NB4 (cell line): ENCODE measurements at regions not wholly inside any gene's neighbourhood (a gene's known extent, or its start where the extent isn't known, plus 50 kb on each side); places are given as distances from the start of the nearest gene placed in this dataset.

Experiments used
- POLR2A ChIP-seq: IDR thresholded peaks from 2 replicates; pipeline ENCODE4 v1.6.1; 2011; ENCODE audit warnings: mild to moderate bottlenecking; ENCODE audit not compliant: insufficient read length; ENCODE audit errors: extremely low read depth
- TF ChIP-seq, protein P1 (sequence below): IDR thresholded peaks from one replicate; pipeline ENCODE4 v1.5.1; 2012; ENCODE audit warnings: low read depth, low read length

DNA sequence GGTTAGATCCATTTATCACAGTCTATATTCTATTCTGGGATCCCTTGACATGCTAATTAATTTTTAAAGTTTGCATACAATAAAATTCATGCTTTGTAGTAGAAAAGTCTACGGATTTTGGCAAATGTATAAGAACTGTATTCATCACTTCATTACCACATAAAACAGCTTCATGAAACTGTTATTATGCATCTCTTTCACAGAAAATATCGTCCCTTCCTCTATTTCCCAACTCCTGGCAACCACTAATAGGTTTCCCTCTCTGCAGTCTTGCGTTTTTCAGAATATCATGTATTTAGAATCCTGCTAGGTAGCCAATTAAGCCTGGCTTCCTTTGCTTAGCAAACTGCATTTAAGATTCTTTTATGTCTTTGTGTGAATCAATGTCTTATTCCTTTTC, 441.3 kb upstream of the RGS17 start:
- TF ChIP-seq POLR2A = no peak
- TF ChIP-seq, protein P1, sequence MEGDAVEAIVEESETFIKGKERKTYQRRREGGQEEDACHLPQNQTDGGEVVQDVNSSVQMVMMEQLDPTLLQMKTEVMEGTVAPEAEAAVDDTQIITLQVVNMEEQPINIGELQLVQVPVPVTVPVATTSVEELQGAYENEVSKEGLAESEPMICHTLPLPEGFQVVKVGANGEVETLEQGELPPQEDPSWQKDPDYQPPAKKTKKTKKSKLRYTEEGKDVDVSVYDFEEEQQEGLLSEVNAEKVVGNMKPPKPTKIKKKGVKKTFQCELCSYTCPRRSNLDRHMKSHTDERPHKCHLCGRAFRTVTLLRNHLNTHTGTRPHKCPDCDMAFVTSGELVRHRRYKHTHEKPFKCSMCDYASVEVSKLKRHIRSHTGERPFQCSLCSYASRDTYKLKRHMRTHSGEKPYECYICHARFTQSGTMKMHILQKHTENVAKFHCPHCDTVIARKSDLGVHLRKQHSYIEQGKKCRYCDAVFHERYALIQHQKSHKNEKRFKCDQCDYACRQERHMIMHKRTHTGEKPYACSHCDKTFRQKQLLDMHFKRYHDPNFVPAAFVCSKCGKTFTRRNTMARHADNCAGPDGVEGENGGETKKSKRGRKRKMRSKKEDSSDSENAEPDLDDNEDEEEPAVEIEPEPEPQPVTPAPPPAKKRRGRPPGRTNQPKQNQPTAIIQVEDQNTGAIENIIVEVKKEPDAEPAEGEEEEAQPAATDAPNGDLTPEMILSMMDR = no peak
